CD14-positive monocyte (primary cell): ENCODE measurements at regions not wholly inside any gene's neighbourhood (a gene's known extent, or its start where the extent isn't known, plus 50 kb on each side); places are given as distances from the start of the nearest gene placed in this dataset.

ENCODE experiments used
- DNase-seq, 3 donors: peaks; one replicate each; pipeline ENCODE4 v3.0.0-alpha.2; 2011 to 2022
- H2AFZ ChIP-seq: 2 replicates; pipeline ENCODE4 v1.6.0; 2012; ENCODE audit warnings: mild to moderate bottlenecking, low read depth, low read length, inconsistent platforms; ENCODE audit not compliant: insufficient read depth, poor library complexity, severe bottlenecking
- H3K27ac ChIP-seq, 2 donors: 1 replicate in 1 of 2; 2 replicates in 1 of 2; pipeline ENCODE4 v1.5.1; 2012 to 2013; ENCODE audit warnings: low read length in 2 of 2, control low read depth in 1 of 2, inconsistent platforms in 1 of 2, low read depth in 1 of 2, mild to moderate bottlenecking in 1 of 2
- H3K27me3 ChIP-seq, 2 donors: one replicate each; pipeline versions ENCODE4 v1.6.0 to v1.6.1; 2011 to 2013; ENCODE audit warnings: low read length in 2 of 2; ENCODE audit not compliant: control insufficient read depth in 2 of 2, insufficient read depth in 2 of 2
- H3K36me3 ChIP-seq, 2 donors: replicated peaks in 1 of 2; 1 replicate in 1 of 2; 2 replicates in 1 of 2; pipeline versions ENCODE4 v1.5.1 to v1.6.1; 2012 to 2013; ENCODE audit warnings: low read length in 2 of 2, control low read depth in 1 of 2, inconsistent platforms in 1 of 2, mild to moderate bottlenecking in 1 of 2; ENCODE audit not compliant: insufficient read depth in 2 of 2, control insufficient read depth in 1 of 2
- H3K4me1 ChIP-seq, 2 donors: 1 replicate in 1 of 2; 2 replicates in 1 of 2; pipeline versions ENCODE4 v1.5.1 to v1.6.1; 2012 to 2013; ENCODE audit warnings: low read length in 2 of 2, control low read depth in 1 of 2, inconsistent platforms in 1 of 2, mild to moderate bottlenecking in 1 of 2, moderate library complexity in 1 of 2; ENCODE audit not compliant: insufficient read depth in 2 of 2, control insufficient read depth in 1 of 2
- H3K4me2 ChIP-seq: replicated peaks from 2 replicates; pipeline ENCODE3; 2012; ENCODE audit warnings: low read length, moderate library complexity, mild to moderate bottlenecking; ENCODE audit not compliant: poor library complexity, severe bottlenecking; ENCODE audit errors: extremely low read depth
- H3K4me3 ChIP-seq, 3 experiments: fragments of 200-600 bp in 1 of 3; sonication (generic) in 1 of 3; replicated peaks in 1 of 3; 1 replicate in 2 of 3; 2 replicates in 1 of 3; pipeline ENCODE4 v1.5.1; 2011 to 2013; ENCODE audit warnings: low read length in 3 of 3, mild to moderate bottlenecking in 3 of 3, control low read depth in 2 of 3, low read depth in 2 of 3, inconsistent platforms in 1 of 3, moderate library complexity in 1 of 3
- H3K79me2 ChIP-seq: 2 replicates; pipeline ENCODE4 v1.6.0; 2012; ENCODE audit warnings: mild to moderate bottlenecking, control low read depth, inconsistent platforms, low read length, moderate library complexity; ENCODE audit not compliant: insufficient read depth
- H3K9ac ChIP-seq: 2 replicates; pipeline ENCODE4 v1.6.0; 2017; ENCODE audit warnings: low read length, mild to moderate bottlenecking; ENCODE audit not compliant: insufficient read depth, poor library complexity, severe bottlenecking
- H3K9me3 ChIP-seq, 2 donors: replicated peaks in 1 of 2; 1 replicate in 1 of 2; 2 replicates in 1 of 2; pipeline versions ENCODE4 v1.5.1 to v1.6.1; 2012 to 2013; ENCODE audit warnings: low read length in 2 of 2, control low read depth in 1 of 2; ENCODE audit not compliant: control insufficient read depth in 1 of 2, insufficient read depth in 1 of 2
- H4K20me1 ChIP-seq: 2 replicates; pipeline ENCODE4 v1.6.0; 2012; ENCODE audit warnings: mild to moderate bottlenecking, low read length, control low read depth, moderate library complexity; ENCODE audit not compliant: insufficient read depth
- H3K27ac Mint-ChIP-seq, 7 donors: one replicate each; pipeline ENCODE4 v1.8.0; 2020; ENCODE audit warnings: mild to moderate bottlenecking in 7 of 7, mixed read lengths in 7 of 7, moderate library complexity in 6 of 7, inconsistent platforms in 2 of 7
- H3K27me3 Mint-ChIP-seq, 3 donors: one replicate each; pipeline ENCODE4 v1.8.0; 2021 to 2022; ENCODE audit warnings: low read depth in 3 of 3, mild to moderate bottlenecking in 3 of 3, mixed read lengths in 3 of 3, moderate library complexity in 3 of 3, inconsistent platforms in 1 of 3
- H3K36me3 Mint-ChIP-seq, 2 donors: one replicate each; pipeline ENCODE4 v1.8.0; 2020; ENCODE audit warnings: mixed read lengths in 2 of 2, inconsistent platforms in 1 of 2, mild to moderate bottlenecking in 1 of 2
- H3K4me1 Mint-ChIP-seq: one replicate; pipeline ENCODE4 v1.8.0; 2020; ENCODE audit warnings: mild to moderate bottlenecking, mixed read lengths
- H3K4me3 Mint-ChIP-seq, 2 donors: one replicate each; pipeline ENCODE4 v1.8.0; 2020; ENCODE audit warnings: mild to moderate bottlenecking in 2 of 2, mixed read lengths in 2 of 2, moderate library complexity in 1 of 2
- H3K9me3 Mint-ChIP-seq, 7 donors: one replicate each; pipeline ENCODE4 v1.8.0; 2020 to 2022; ENCODE audit warnings: mixed read lengths in 7 of 7, mild to moderate bottlenecking in 6 of 7, moderate library complexity in 6 of 7, inconsistent platforms in 2 of 7
- WGBS: methylation state at CpG from one replicate; pipeline ENCODE4 v1.1.5; 2013; ENCODE audit warnings: missing lambda C conversion rate; ENCODE audit not compliant: insufficient coverage; 5-methylcytosine and 5-hydroxymethylcytosine counted together
- intact Hi-C, 2 donors: fragments of 100-400 bp; cut with micrococcal nuclease; formaldehyde crosslinking; loops; one replicate each; pipeline versions ENCODE4 v1.15.0 to v1.15.1; 2023
- TF ChIP-seq, protein P1 (sequence below): fragments of 200-600 bp; IDR thresholded peaks from one replicate; pipeline ENCODE4 v1.8.0; 2022; ENCODE audit warnings: antibody characterized with exemption, mild to moderate bottlenecking

DNA sequence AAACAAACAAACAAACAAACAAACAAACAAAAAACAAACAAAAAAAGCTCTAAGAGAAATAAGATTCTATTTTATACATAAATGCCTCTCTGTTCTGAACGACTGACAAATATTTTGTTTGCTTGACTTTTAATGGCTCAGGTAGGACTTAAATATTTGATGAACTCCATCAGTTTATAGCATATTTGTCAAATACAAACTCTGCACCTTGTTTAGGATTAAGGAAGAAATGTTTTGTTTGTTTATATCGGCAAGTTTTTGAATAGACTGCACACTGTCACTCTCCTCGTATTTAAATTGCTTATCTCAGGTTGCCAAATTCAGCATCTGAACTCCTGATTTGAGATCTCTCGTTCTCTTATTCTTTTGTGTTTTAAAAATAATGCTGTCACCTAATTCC, 1499.7 kb upstream of the SLC10A2 start:
- Histone ChIP-seq H3K4me3 (no peak overlapping the region), H3K9ac (no peak overlapping the region), H3K27me3 (no peaks in the 10 kb centered on the region), H3K4me1 (no peaks in the 10 kb centered on the region), H2AFZ (no peak overlapping the region), H3K27ac (no peak overlapping the region), H3K36me3 (no peaks in the 10 kb centered on the region), H3K4me2 (no peak overlapping the region), H4K20me1 (no peaks in the 10 kb centered on the region), H3K79me2 (no peaks in the 10 kb centered on the region), H3K9me3 (no peaks in the 10 kb centered on the region)
- intact Hi-C loops = no loop called here
- Mint-ChIP-seq H3K4me1 (no peaks in the 10 kb centered on the region), H3K27me3 (peaks cover 0 to 1% (median 0%) of the 10 kb centered on the region in 3 donors), H3K36me3 (no peaks in the 10 kb centered on the region), H3K9me3 (peaks cover 0 to 3% (median 1%) of the 10 kb centered on the region in 7 donors), H3K4me3 (no peak overlapping the region), H3K27ac (no peak overlapping the region)
- no peak for DNase-seq
- TF ChIP-seq, protein P1, sequence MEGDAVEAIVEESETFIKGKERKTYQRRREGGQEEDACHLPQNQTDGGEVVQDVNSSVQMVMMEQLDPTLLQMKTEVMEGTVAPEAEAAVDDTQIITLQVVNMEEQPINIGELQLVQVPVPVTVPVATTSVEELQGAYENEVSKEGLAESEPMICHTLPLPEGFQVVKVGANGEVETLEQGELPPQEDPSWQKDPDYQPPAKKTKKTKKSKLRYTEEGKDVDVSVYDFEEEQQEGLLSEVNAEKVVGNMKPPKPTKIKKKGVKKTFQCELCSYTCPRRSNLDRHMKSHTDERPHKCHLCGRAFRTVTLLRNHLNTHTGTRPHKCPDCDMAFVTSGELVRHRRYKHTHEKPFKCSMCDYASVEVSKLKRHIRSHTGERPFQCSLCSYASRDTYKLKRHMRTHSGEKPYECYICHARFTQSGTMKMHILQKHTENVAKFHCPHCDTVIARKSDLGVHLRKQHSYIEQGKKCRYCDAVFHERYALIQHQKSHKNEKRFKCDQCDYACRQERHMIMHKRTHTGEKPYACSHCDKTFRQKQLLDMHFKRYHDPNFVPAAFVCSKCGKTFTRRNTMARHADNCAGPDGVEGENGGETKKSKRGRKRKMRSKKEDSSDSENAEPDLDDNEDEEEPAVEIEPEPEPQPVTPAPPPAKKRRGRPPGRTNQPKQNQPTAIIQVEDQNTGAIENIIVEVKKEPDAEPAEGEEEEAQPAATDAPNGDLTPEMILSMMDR = no peak
- no CpG with 5 or more reads among the region's 4 CpGs for WGBS

DNA sequence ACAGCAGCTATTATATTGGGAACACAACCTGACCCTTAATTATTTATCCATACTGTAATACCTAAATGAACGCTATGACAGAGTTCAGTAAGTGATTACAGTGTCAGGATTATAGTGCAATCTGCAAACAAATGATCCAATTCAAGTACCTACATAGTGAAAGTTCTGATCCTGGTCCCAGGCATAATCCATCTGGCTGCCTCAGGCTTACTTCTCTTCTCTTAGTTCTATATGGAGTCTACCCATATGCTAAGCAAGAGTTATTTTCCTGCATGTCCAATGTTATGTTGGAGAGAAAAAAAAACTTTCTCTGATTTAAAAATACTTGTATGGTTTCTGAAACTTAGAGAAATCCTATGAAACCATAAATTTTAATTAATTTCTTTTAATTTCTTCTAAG, 1487.7 kb upstream of the SLC10A2 start:
- H3K36me3 Mint-ChIP-seq = no peaks in the 10 kb centered on the region
- no peak overlapping the region for H3K27ac Mint-ChIP-seq
- Histone ChIP-seq H4K20me1 (no peaks in the 10 kb centered on the region), H3K9ac (no peak overlapping the region), H3K4me3 (no peak overlapping the region), H3K4me2 (no peak overlapping the region), H3K79me2 (no peaks in the 10 kb centered on the region), H3K27ac (no peak overlapping the region), H3K4me1 (no peaks in the 10 kb centered on the region), H3K9me3 (peaks cover 5 to 6% of the 10 kb centered on the region in 2 donors), H2AFZ (no peak overlapping the region), H3K36me3 (no peaks in the 10 kb centered on the region), H3K27me3 (no peaks in the 10 kb centered on the region)
- no peak overlapping the region for H3K4me3 Mint-ChIP-seq
- peaks cover 4 to 7% (median 5%) of the 10 kb centered on the region in 7 donors for H3K9me3 Mint-ChIP-seq
- intact Hi-C loops = no loop called here
- no CpG with 5 or more reads among the region's 1 CpG for WGBS
- H3K4me1 Mint-ChIP-seq = no peaks in the 10 kb centered on the region
- H3K27me3 Mint-ChIP-seq = no peaks in the 10 kb centered on the region
- TF ChIP-seq, protein P1 = no peak
- no peak for DNase-seq
